SK-N-SH (cell line): ENCODE measurements at regions not wholly inside any gene's neighbourhood (a gene's known extent, or its start where the extent isn't known, plus 50 kb on each side); places are given as distances from the start of the nearest gene placed in this dataset.

Experiments used
- CTCF ChIA-PET: fragments of 300-600, 350-600 bp; formaldehyde crosslinking; extraction: SDS; loops from one replicate; lab custom pipeline; 2021; lab: Yijun Ruan, JAX
- POLR2A ChIA-PET: fragments of 350-600 bp; sonication (Branson Sonifier 250); formaldehyde crosslinking; extraction: SDS; loops from one replicate; lab custom pipeline; 2020; ENCODE audit warnings: antibody characterized with exemption, inconsistent platforms; lab: Yijun Ruan, JAX
- DNase-seq: peaks from one replicate; pipeline ENCODE4 v3.0.0; 2012
- H2AFZ ChIP-seq: fragments of 200-600 bp; sonication (generic); 2 replicates; pipeline ENCODE4 v1.8.1; 2016; ENCODE audit warnings: antibody characterized with exemption, mild to moderate bottlenecking, low read depth
- H3F3A ChIP-seq: fragments of 200-600 bp; sonication (generic); replicated peaks from 2 replicates; pipeline ENCODE3; 2016; ENCODE audit warnings: antibody characterized with exemption, mild to moderate bottlenecking; ENCODE audit not compliant: insufficient read depth
- H3K27ac ChIP-seq, 2 experiments: fragments of 200-500 bp in 1 of 2; fragments of 200-600 bp in 1 of 2; sonication (Bioruptor generic) in 1 of 2; sonication (generic), shearing (Covaris generic) in 1 of 2; 2 replicates each; pipeline versions ENCODE4 v1.5.1 to v1.6.1; 2014 to 2016; ENCODE audit warnings: low read depth in 2 of 2, inconsistent platforms in 1 of 2, low read length in 1 of 2, mild to moderate bottlenecking in 1 of 2, mixed read lengths in 1 of 2
- H3K27me3 ChIP-seq: fragments of 200-600 bp; sonication (generic), shearing (Covaris generic); 2 replicates; pipeline ENCODE4 v1.6.1; 2016; ENCODE audit warnings: mixed run types; ENCODE audit not compliant: insufficient read depth
- H3K36me3 ChIP-seq, 2 experiments: fragments of 200-500 bp in 1 of 2; fragments of 200-600 bp in 1 of 2; sonication (Bioruptor generic) in 1 of 2; sonication (generic) in 1 of 2; replicated peaks in 1 of 2; 2 replicates each; pipeline versions ENCODE3 to v1.5.1; 2014 to 2016; ENCODE audit warnings: low read length in 1 of 2, mild to moderate bottlenecking in 1 of 2; ENCODE audit not compliant: insufficient read depth in 2 of 2, control insufficient read depth in 1 of 2
- H3K4me1 ChIP-seq, 2 experiments: fragments of 200-500 bp in 1 of 2; fragments of 200-600 bp in 1 of 2; sonication (Bioruptor generic) in 1 of 2; sonication (generic), shearing (Covaris generic) in 1 of 2; 2 replicates each; pipeline versions ENCODE4 v1.5.1 to v1.6.1; 2014 to 2016; ENCODE audit warnings: low read depth in 1 of 2, low read length in 1 of 2, mixed run types in 1 of 2; ENCODE audit not compliant: insufficient read depth in 2 of 2, control insufficient read depth in 1 of 2
- H3K4me2 ChIP-seq: fragments of 200-600 bp; sonication (generic), shearing (Covaris generic); 2 replicates; pipeline ENCODE4 v1.6.1; 2017; ENCODE audit warnings: mixed run types
- H3K4me3 ChIP-seq, 2 experiments: fragments of 200-500 bp in 1 of 2; fragments of 200-600 bp in 1 of 2; sonication (Bioruptor generic) in 1 of 2; sonication (generic), shearing (Covaris generic) in 1 of 2; 2 replicates each; pipeline versions ENCODE4 v1.5.1 to v1.8.1; 2014 to 2016; ENCODE audit warnings: low read depth in 2 of 2, inconsistent platforms in 1 of 2, low read length in 1 of 2, mild to moderate bottlenecking in 1 of 2, mixed read lengths in 1 of 2, moderate library complexity in 1 of 2
- H3K79me2 ChIP-seq: fragments of 200-600 bp; sonication (generic); 2 replicates; pipeline ENCODE4 v1.8.1; 2017; ENCODE audit warnings: mild to moderate bottlenecking; ENCODE audit not compliant: insufficient read depth
- H3K9ac ChIP-seq: fragments of 200-600 bp; sonication (generic); 2 replicates; pipeline ENCODE4 v1.6.1; 2017; ENCODE audit warnings: mixed run types
- H3K9me2 ChIP-seq: fragments of 200-600 bp; sonication (generic); 2 replicates; pipeline ENCODE4 v1.6.1; 2017; ENCODE audit warnings: mixed run types
- H3K9me3 ChIP-seq: fragments of 200-600 bp; sonication (generic); 2 replicates; pipeline ENCODE4 v1.6.1; 2017; ENCODE audit warnings: mixed run types, mild to moderate bottlenecking, moderate library complexity
- H4K20me1 ChIP-seq: fragments of 200-600 bp; sonication (generic); 2 replicates; pipeline ENCODE4 v1.6.1; 2017; ENCODE audit warnings: mild to moderate bottlenecking, mixed run types; ENCODE audit not compliant: insufficient read depth
- CHD2 ChIP-seq: fragments of 150-350 bp; IDR thresholded peaks from 2 replicates; pipeline ENCODE4 v1.6.1; 2018; ENCODE audit warnings: low read length; ENCODE audit not compliant: partially characterized antibody
- EZH2phosphoT487 ChIP-seq: fragments of 200-600 bp; sonication (generic); IDR thresholded peaks from 2 replicates; pipeline ENCODE4 v1.6.1; 2017; ENCODE audit warnings: low read depth, mixed run types, mild to moderate bottlenecking, antibody characterized with exemption, moderate library complexity, borderline replicate concordance
- FOXJ3 ChIP-seq: sonication (generic); formaldehyde crosslinking; IDR thresholded peaks from 2 replicates; pipeline ENCODE4 v1.5.1; 2020; ENCODE audit warnings: mild to moderate bottlenecking, missing genetic modification reagents
- GABPA ChIP-seq: IDR thresholded peaks from 2 replicates; pipeline ENCODE4 v1.4.0; 2012; ENCODE audit warnings: low read depth, mild to moderate bottlenecking
- IRF3 ChIP-seq: fragments of 150-350 bp; IDR thresholded peaks from 2 replicates; pipeline ENCODE4 v1.6.1; 2016; ENCODE audit warnings: mild to moderate bottlenecking, low read depth, low read length
- MXI1 ChIP-seq: IDR thresholded peaks from 2 replicates; pipeline ENCODE4 v1.6.1; 2012; ENCODE audit warnings: mild to moderate bottlenecking, low read depth, low read length, improper control_type of control experiment
- PBX3 ChIP-seq: IDR thresholded peaks from 2 replicates; pipeline ENCODE4; 2012
- RCOR1 ChIP-seq: fragments of 150-350 bp; IDR thresholded peaks from 2 replicates; pipeline ENCODE4 v1.6.1; 2017; ENCODE audit warnings: antibody characterized with exemption, low read length
- REST ChIP-seq: IDR thresholded peaks from 2 replicates; pipeline ENCODE4 v1.6.1; 2012; ENCODE audit warnings: mild to moderate bottlenecking, low read depth, low read length, moderate library complexity
- RFX5 ChIP-seq: IDR thresholded peaks from 2 replicates; pipeline ENCODE4 v1.6.1; 2012; ENCODE audit warnings: mild to moderate bottlenecking, improper control_type of control experiment, low read length
- SIN3A ChIP-seq: IDR thresholded peaks from 2 replicates; pipeline ENCODE4 v1.6.1; 2012; ENCODE audit warnings: low read depth, mild to moderate bottlenecking, low read length, moderate library complexity, borderline replicate concordance
- SMC3 ChIP-seq: IDR thresholded peaks from 2 replicates; pipeline ENCODE4 v1.6.1; 2012; ENCODE audit warnings: low read depth, low read length, improper control_type of control experiment
- YY1 ChIP-seq: IDR thresholded peaks from 2 replicates; pipeline ENCODE4 v1.4.0; 2012; ENCODE audit warnings: low read depth, mild to moderate bottlenecking
- WGBS: methylation state at CpG from one replicate; pipeline ENCODE4 v1.1.6; 2017; ENCODE audit warnings: low lambda C conversion rate; 5-methylcytosine and 5-hydroxymethylcytosine counted together
- TF ChIP-seq, protein P1 (sequence below): IDR thresholded peaks from 2 replicates; pipeline ENCODE4 v1.4.0; 2012; ENCODE audit warnings: low read depth, borderline replicate concordance

GRCh38 chr4:30901461-30902451, 181.6 kb downstream of the PCDH7 start:
- no peaks in the 10 kb centered on the region for H3K36me3 ChIP-seq
- POLR2A ChIA-PET = no interaction called here
- H3F3A ChIP-seq = no peaks in the 10 kb centered on the region
- no peak overlapping the region for H2AFZ ChIP-seq
- H3K9me3 ChIP-seq = no peaks in the 10 kb centered on the region
- TF ChIP-seq RCOR1 = no peak
- no peak for TF ChIP-seq CHD2
- no peak for TF ChIP-seq FOXJ3 (CRISPR knock-in tag)
- TF ChIP-seq PBX3 = no peak
- TF ChIP-seq, protein P1, sequence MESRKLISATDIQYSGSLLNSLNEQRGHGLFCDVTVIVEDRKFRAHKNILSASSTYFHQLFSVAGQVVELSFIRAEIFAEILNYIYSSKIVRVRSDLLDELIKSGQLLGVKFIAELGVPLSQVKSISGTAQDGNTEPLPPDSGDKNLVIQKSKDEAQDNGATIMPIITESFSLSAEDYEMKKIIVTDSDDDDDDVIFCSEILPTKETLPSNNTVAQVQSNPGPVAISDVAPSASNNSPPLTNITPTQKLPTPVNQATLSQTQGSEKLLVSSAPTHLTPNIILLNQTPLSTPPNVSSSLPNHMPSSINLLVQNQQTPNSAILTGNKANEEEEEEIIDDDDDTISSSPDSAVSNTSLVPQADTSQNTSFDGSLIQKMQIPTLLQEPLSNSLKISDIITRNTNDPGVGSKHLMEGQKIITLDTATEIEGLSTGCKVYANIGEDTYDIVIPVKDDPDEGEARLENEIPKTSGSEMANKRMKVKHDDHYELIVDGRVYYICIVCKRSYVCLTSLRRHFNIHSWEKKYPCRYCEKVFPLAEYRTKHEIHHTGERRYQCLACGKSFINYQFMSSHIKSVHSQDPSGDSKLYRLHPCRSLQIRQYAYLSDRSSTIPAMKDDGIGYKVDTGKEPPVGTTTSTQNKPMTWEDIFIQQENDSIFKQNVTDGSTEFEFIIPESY = no peak
- no peak for TF ChIP-seq IRF3
- no peak for TF ChIP-seq SIN3A
- no peak for TF ChIP-seq REST
- no peak for TF ChIP-seq RFX5
- TF ChIP-seq MXI1 = no peak
- no peak for TF ChIP-seq GABPA
- TF ChIP-seq YY1 = no peak
- no peak for TF ChIP-seq EZH2phosphoT487
- no peak for TF ChIP-seq SMC3
- CTCF ChIA-PET = no interaction called here
- H3K9me2 ChIP-seq = no peaks in the 10 kb centered on the region
- H3K4me2 ChIP-seq = no peak overlapping the region
- no peaks in the 10 kb centered on the region for H3K79me2 ChIP-seq
- no peak overlapping the region for H3K4me3 ChIP-seq
- no peak overlapping the region for H3K27ac ChIP-seq
- no peak for DNase-seq
- no peaks in the 10 kb centered on the region for H3K27me3 ChIP-seq
- H3K4me1 ChIP-seq = no peaks in the 10 kb centered on the region; a peak in 1 of 4 replicates
- no peak overlapping the region for H3K9ac ChIP-seq
- 62% methylated on average over 10 of the region's 10 CpGs for WGBS
- H4K20me1 ChIP-seq = no peaks in the 10 kb centered on the region
